ENCODE measurements at regions not wholly inside any gene's neighbourhood (a gene's known extent, or its start where the extent isn't known, plus 50 kb on each side); places are given as distances from the start of the nearest gene placed in this dataset.
"Not testable (repeated sequence)": the region's sequence is repeated elsewhere in the genome, so short reads cannot be mapped to it uniquely, and the experiment has no call there.

GRCh38 chr12:111268738-111269572, 99.9 kb downstream of the PHETA1 start:
- ChIA-PET POLR2A (no interaction called here), CTCF (interaction anchor here (1.0 kb wide), 1 partner anchor 264 kb away, joined by 3 read pairs; no protein-coding TSS in a partner anchor)
- no peaks in the 10 kb centered on the region for H3K36me3 Mint-ChIP-seq (ENCODE audit: low read depth)
- DNase-seq = no peak
- no peak overlapping the region for H3K27ac Mint-ChIP-seq
- H3K4me3 Mint-ChIP-seq = no peak overlapping the region
- H3K4me1 Mint-ChIP-seq = peaks cover 9% of the 10 kb centered on the region
- no peaks in the 10 kb centered on the region for H3K9me3 Mint-ChIP-seq
- peaks cover 11% of the 10 kb centered on the region for H3K27me3 Mint-ChIP-seq

- POLR2A ChIA-PET = no interaction called here
- no peaks in the 10 kb centered on the region for H3K36me3 Mint-ChIP-seq (ENCODE audit: low read depth)
- no peak overlapping the region for H3K27ac Mint-ChIP-seq
- H3K9me3 Mint-ChIP-seq = no peaks in the 10 kb centered on the region
- CTCF ChIA-PET = interaction anchor here (0.5 to 0.7 kb wide), 2 partner anchors 175 to 415 kb away, joined by 3 to 5 read pairs; no protein-coding TSS in a partner anchor
- peaks cover 15% of the 10 kb centered on the region for H3K27me3 Mint-ChIP-seq
- peaks cover 3% of the 10 kb centered on the region for H3K4me1 Mint-ChIP-seq
- no peak overlapping the region for H3K4me3 Mint-ChIP-seq
- no peak for DNase-seq
Observed at GRCh38 chr12:111267144-111267543, 101.8 kb downstream of the PHETA1 start.

- no peak overlapping the region for H3K27ac Mint-ChIP-seq
- POLR2A ChIA-PET = no interaction called here
- DNase-seq = no peak
- no peaks in the 10 kb centered on the region for H3K9me3 Mint-ChIP-seq
- no peaks in the 10 kb centered on the region for H3K4me1 Mint-ChIP-seq
- H3K27me3 Mint-ChIP-seq = peaks cover 5% of the 10 kb centered on the region
- no peak overlapping the region for H3K4me3 Mint-ChIP-seq
- H3K36me3 Mint-ChIP-seq (ENCODE audit: low read depth) = no peaks in the 10 kb centered on the region
- CTCF ChIA-PET = no interaction called here
Observed at GRCh38 chr12:111261911-111262676, 106.8 kb downstream of the PHETA1 start.

- DNase-seq = no peak
- Mint-ChIP-seq H3K4me1 (no peaks in the 10 kb centered on the region), H3K9me3 (no peaks in the 10 kb centered on the region), H3K27me3 (peaks cover 5% of the 10 kb centered on the region), H3K27ac (no peak overlapping the region), H3K36me3 (ENCODE audit: low read depth) (no peaks in the 10 kb centered on the region), H3K4me3 (no peak overlapping the region)
- ChIA-PET CTCF (no interaction called here), POLR2A (no interaction called here)
Observed at GRCh38 chr12:111260732-111261131, 108.2 kb downstream of the PHETA1 start.

- H3K4me1 Mint-ChIP-seq = no peaks in the 10 kb centered on the region
- ChIA-PET CTCF (interaction anchor here (0.6 kb wide), 1 partner anchor 39 kb away, joined by 3 read pairs; no protein-coding TSS in a partner anchor), POLR2A (no interaction called here)
Observed at GRCh38 chr12:111259231-111259630, 109.7 kb downstream of the PHETA1 start.

GRCh38 chr12:111258081-111258480, 110.8 kb downstream of the PHETA1 start:
- CTCF ChIA-PET; H3K36me3 Mint-ChIP-seq (ENCODE audit: low read depth); H3K27me3 Mint-ChIP-seq; H3K4me1 Mint-ChIP-seq; H3K27ac Mint-ChIP-seq; POLR2A ChIA-PET; H3K9me3 Mint-ChIP-seq; H3K4me3 Mint-ChIP-seq; DNase-seq: not testable (repeated sequence)

More at GRCh38 chr12:111259231-111259630, 109.7 kb downstream of the PHETA1 start:
- no peaks in the 10 kb centered on the region for H3K9me3 Mint-ChIP-seq
- H3K27ac Mint-ChIP-seq = no peak overlapping the region
- no peak for DNase-seq
- no peaks in the 10 kb centered on the region for H3K36me3 Mint-ChIP-seq (ENCODE audit: low read depth)
- H3K27me3 Mint-ChIP-seq = peaks cover 5% of the 10 kb centered on the region
- no peak overlapping the region for H3K4me3 Mint-ChIP-seq

GRCh38 chr12:111257435-111257902, 111.4 kb downstream of the PHETA1 start:
- Mint-ChIP-seq H3K4me3 (no peak overlapping the region), H3K36me3 (ENCODE audit: low read depth) (no peaks in the 10 kb centered on the region), H3K9me3 (no peaks in the 10 kb centered on the region), H3K27me3 (no peaks in the 10 kb centered on the region), H3K4me1 (no peaks in the 10 kb centered on the region), H3K27ac (peak overlapping the region; percentile 57)
- no peak for DNase-seq
- ChIA-PET CTCF (interaction anchor here (1.0 kb wide), 1 partner anchor 18 kb away, joined by 3 read pairs; no protein-coding TSS in a partner anchor), POLR2A (no interaction called here)

GRCh38 chr12:111256629-111257434, 112.1 kb downstream of the PHETA1 start:
- H3K27me3 Mint-ChIP-seq = no peaks in the 10 kb centered on the region
- no peak for DNase-seq
- no peaks in the 10 kb centered on the region for H3K4me1 Mint-ChIP-seq
- ChIA-PET POLR2A (no interaction called here), CTCF (interaction anchor here (1.0 kb wide), 1 partner anchor 18 kb away, joined by 3 read pairs; no protein-coding TSS in a partner anchor)
- H3K4me3 Mint-ChIP-seq = no peak overlapping the region
- H3K27ac Mint-ChIP-seq = no peak overlapping the region
- H3K36me3 Mint-ChIP-seq (ENCODE audit: low read depth) = no peaks in the 10 kb centered on the region
- H3K9me3 Mint-ChIP-seq = no peaks in the 10 kb centered on the region

- no peaks in the 10 kb centered on the region for H3K4me1 Mint-ChIP-seq
- no peaks in the 10 kb centered on the region for H3K9me3 Mint-ChIP-seq
- H3K36me3 Mint-ChIP-seq (ENCODE audit: low read depth) = no peaks in the 10 kb centered on the region
- no peak overlapping the region for H3K4me3 Mint-ChIP-seq
- H3K27ac Mint-ChIP-seq = no peak overlapping the region
- no peak for DNase-seq
- H3K27me3 Mint-ChIP-seq = no peaks in the 10 kb centered on the region
- CTCF ChIA-PET = interaction anchor here (0.6 kb wide), 1 partner anchor 1661 kb away, joined by 3 read pairs; no protein-coding TSS in a partner anchor
- POLR2A ChIA-PET = no interaction called here
Observed at GRCh38 chr12:111255261-111255660, 113.6 kb downstream of the PHETA1 start.

GRCh38 chr12:111254106-111254505, 114.8 kb downstream of the PHETA1 start:
- ChIA-PET CTCF (no interaction called here), POLR2A (no interaction called here)
- H3K36me3 Mint-ChIP-seq (ENCODE audit: low read depth) = no peaks in the 10 kb centered on the region
- no peak for DNase-seq
- no peaks in the 10 kb centered on the region for H3K4me1 Mint-ChIP-seq
- no peaks in the 10 kb centered on the region for H3K9me3 Mint-ChIP-seq
- no peak overlapping the region for H3K27ac Mint-ChIP-seq
- H3K4me3 Mint-ChIP-seq = no peak overlapping the region
- no peaks in the 10 kb centered on the region for H3K27me3 Mint-ChIP-seq

- no peak overlapping the region for H3K27ac Mint-ChIP-seq
- H3K4me3 Mint-ChIP-seq = no peak overlapping the region
- no peaks in the 10 kb centered on the region for H3K27me3 Mint-ChIP-seq
- no peaks in the 10 kb centered on the region for H3K4me1 Mint-ChIP-seq
- DNase-seq = no peak
- H3K36me3 Mint-ChIP-seq (ENCODE audit: low read depth) = no peaks in the 10 kb centered on the region
- ChIA-PET CTCF (no interaction called here), POLR2A (no interaction called here)
- H3K9me3 Mint-ChIP-seq = no peaks in the 10 kb centered on the region
Observed at GRCh38 chr12:111253213-111253612, 115.7 kb downstream of the PHETA1 start.

- Mint-ChIP-seq H3K27me3 (no peaks in the 10 kb centered on the region), H3K9me3 (no peaks in the 10 kb centered on the region), H3K27ac (no peak overlapping the region), H3K4me1 (no peaks in the 10 kb centered on the region), H3K36me3 (ENCODE audit: low read depth) (no peaks in the 10 kb centered on the region), H3K4me3 (no peak overlapping the region)
- POLR2A ChIA-PET = no interaction called here
- no peak for DNase-seq
- CTCF ChIA-PET = no interaction called here
Observed at GRCh38 chr12:111251787-111252186, 117.1 kb downstream of the PHETA1 start.
